NCI-H146 (cell line): ENCODE measurements at regions not wholly inside any gene's neighbourhood (a gene's known extent, or its start where the extent isn't known, plus 50 kb on each side); places are given as distances from the start of the nearest gene placed in this dataset.

ENCODE experiments used
- DNase-seq: peaks from one replicate; lab custom pipeline; 2025; lab: John Stamatoyannopoulos, UW

DNA sequence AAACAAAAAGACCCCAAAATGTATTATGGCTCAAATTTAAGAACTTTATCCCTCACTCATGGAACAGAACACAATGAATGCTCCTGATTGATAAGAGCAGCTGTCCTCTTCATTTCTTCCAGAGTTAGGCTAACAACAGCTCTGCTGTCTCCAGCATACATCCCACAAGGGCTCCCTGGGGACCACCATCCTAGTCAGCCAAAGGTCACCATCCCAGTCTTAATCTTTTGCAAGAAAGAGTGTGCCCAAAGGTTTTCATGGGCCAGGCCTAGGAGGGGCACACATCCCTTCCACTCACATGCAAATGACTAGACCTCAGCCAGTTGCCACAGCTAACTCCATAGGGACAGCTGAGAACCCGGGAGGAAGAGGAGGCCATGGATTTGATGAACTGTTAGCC is 555.3 kb downstream of the BUD13 start:
- DNase-seq = no peak

GRCh38 chr11:116217006-116217405 is 555.8 kb downstream of the BUD13 start:
- peak; percentile 33 for DNase-seq

DNA sequence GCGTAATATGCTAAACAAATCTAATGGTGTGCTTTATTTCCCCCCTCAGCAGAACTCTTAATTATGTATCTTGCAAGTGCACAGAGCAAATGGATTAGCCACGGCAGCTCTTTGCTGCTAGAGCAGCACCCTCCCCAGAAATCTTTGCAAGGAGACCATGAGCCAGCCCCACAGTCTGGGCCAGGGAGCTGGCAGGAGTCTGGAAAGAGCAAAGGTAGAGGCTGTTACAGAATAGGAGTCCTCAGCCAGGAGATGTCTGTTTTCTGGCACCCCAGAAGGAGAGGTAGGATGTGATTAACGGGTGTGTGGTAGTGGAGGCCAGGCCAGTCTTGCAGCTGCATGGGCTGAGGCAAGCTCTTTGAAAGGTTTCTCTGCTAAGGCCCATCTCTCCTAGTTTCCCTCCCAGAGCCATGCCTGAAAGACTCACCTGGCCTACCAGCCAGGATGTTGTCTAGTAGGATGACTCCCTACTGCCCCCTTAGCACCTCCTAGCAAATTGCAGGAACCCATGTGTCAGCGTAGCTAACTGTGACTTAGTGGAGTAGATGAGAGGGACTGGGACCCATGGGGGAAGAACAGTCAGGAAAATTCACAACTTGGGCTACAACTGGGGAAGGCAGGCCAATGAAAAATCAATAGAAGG is 557.2 kb downstream of the BUD13 start:
- DNase-seq = peak; percentile 47

DNA sequence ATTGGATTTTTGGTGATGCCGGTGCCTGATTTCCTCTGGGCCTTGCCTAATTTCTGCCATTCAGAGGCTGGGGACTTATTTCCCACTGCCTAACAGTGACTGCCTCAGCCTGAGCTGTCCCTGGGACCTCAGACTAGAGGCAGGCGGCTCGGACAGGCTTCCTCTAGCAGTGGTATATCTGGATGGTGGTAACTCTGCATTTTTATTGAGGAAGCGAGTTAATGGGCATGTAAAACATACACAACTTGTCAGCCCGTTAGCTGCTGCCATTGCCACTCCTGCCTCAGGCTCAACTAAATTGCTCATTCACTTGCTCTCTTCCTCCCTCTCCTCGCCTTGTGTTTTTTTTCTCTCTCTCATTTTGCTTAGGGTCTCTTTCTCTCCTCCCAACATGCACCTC is 561.6 kb downstream of the BUD13 start:
- no peak for DNase-seq

GRCh38 chr11:116210663-116211062 is 562.1 kb downstream of the BUD13 start:
- no peak for DNase-seq

GRCh38 chr11:116209255-116209654 is 563.5 kb downstream of the BUD13 start:
- no peak for DNase-seq

GRCh38 chr11:116207421-116208141 is 565.2 kb downstream of the BUD13 start:
- peak; percentile 44 for DNase-seq

DNA sequence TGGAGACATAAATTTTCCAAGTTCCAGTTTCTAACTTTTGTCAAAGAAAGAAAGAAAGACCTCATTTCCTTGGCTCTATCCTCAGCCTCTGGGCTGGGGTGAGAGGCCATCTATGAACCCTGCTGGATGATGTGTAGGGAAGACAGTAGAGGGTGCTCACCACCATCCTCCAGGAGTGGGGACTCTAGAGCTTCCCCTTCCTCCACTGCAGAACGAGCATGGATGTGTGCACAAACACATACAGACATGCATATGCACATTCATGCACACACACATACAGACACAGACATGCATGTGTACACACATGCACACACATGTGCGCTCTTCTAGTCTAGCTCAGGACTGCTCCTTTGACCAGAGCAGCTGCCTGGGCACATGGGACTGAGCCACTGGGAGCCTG is 565.8 kb downstream of the BUD13 start:
- DNase-seq = no peak

GRCh38 chr11:116202922-116203321 is 569.9 kb downstream of the BUD13 start:
- DNase-seq = no peak

DNA sequence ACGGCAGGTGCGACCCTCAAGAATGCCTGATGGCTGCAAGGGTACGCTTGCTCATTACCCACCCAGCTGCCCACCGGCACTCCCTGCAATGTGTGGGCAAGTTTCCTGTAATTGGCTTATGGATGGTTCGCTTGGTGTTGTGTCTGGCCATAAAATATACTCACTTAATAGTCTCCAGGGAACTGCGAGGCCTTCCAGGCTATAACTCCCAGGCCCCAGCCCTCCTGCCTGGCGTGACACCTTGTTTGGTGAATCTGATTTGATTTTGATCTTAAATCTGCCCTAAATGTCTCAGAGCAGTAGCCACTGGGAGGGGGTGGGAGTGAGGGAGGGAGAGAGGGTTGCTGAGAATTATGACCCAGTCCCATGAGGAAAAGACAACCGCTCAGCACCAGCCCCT is 572.2 kb downstream of the BUD13 start:
- DNase-seq = no peak

DNA sequence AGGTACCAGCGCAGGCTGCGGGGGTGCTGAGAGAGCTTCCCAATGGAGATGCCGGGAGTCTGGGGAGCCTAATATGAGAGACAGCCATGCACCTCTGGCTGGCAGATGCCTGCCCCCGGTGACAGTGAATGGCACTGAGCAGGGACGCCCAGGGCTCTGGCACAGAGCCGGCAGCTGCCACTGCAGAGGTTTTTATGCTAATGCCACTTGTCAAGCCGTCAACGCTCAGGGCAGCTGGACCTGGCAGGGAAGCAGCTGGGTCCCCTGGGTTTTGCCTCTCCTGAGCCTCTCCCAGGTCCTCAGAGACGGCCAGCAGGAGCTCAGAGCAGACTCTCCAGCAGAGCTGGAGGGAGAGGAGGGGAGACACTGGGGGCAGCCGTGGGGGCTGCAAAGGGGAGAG is 573.6 kb downstream of the BUD13 start:
- DNase-seq = peak; percentile 58

DNA sequence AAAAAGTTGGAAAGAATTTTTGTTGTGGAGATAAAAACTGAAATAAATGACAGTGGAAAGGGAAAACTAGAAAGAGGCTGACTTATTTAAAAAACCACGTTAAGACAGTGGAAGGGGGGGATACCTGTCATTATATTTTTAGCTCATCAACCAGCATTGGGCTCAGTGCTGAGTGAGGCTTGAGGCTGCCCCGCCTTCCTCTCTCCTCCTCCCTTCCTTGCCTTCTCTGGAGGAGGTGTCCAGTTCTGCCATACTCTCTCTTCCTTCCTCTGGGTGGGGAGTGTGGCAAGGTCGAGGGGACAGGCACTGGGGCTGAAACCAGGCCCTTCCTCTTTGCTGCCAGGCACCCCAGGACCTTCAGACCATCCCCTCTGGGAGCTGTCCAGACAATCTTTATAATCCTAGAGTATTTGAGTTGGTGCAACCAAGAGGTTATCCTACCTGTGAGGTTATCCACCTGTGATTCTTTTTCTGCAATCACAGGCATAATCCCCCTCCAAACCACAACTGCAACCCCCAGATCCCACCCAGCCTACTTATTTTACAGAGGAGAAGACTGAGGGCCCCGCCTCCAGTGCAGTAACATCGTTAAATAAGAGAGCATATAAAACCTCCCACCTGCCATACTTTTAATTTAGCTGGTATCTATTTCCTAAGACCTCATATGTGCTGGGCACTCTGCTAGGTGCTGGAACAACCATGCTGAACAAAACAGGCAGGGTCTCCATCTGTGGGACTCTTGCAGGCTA is 578.5 kb downstream of the BUD13 start:
- no peak for DNase-seq

DNA sequence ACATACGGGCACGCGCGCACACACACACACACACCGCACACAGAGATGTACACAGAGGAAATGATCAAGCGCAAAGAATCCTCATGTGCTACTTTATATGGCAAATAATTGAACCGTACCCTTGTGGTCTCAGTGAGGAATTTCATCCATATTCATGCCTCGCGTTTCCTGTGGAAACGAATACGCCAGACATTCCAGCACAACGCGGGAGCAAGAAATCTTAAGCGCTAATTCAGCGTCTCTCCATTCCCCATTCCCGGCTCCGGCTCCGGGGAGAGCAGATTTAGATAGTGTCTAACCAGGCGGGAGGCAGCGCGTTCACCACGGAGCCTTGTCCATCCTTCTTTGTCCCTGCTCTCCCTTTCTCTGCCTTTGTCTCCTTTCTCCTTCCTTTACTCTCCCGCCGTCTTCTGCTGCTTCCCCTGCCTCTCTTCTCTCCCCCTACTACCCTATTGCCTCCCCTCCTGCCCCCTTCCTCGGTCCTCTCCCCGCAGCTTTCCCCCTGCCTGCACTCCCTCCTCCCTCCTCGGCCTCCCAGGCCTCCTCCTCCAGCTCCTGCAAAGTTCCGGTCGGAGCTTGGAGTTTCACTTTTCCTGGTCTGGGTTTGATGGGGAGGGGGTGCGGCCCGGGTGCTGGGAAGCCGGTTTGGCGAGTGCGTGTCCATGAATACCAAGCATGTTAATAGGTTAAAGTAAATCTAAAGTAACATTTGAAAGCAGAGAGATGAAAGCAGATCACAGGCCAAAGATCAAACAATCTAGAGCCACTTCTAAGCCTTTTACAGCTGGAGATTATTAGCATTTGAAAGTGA is 579.3 kb downstream of the BUD13 start:
- peak; percentile 53 for DNase-seq

DNA sequence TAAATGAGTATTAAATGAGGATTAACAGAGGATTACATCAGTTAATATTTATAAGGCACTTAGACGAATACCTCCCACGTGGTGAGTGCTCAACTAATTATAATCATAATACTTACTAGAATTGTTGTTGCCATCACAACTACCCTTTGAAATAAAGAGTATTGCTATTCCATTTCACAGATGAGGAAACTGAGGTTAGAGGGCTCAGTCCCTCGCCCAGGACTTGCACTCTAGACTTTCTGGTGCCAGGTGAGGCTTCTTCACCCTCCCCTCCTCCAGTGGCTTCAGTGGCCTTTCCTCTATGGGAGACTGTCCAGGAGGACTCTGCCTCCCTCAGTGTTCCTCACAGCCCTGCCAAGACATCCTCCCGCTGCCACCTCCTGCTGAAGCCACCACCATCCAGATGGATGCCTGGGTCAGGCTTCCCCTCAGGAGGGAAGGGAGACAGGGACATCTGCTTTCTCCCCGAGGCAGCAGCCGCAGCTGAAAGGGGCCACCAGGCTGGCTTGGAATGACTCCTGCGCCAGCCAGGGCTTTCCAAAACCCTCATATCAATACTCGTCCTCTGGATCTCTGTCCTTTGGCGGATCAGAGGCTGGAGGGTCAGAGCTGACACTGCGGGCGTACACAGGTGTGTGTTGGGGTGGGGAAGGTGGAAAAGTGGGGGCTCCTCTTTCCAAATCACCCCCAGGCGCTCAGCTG is 580.1 kb downstream of the BUD13 start:
- DNase-seq = peak; percentile 56

- no peak for DNase-seq
Measured at GRCh38 chr11:116190861-116191260, 581.9 kb downstream of the BUD13 start.

GRCh38 chr11:116189408-116190170 is 583.2 kb downstream of the BUD13 start:
- no peak for DNase-seq

GRCh38 chr11:116188350-116188749 is 584.4 kb downstream of the BUD13 start:
- no peak for DNase-seq

GRCh38 chr11:116187026-116187425 is 585.8 kb downstream of the BUD13 start:
- no peak for DNase-seq

DNA sequence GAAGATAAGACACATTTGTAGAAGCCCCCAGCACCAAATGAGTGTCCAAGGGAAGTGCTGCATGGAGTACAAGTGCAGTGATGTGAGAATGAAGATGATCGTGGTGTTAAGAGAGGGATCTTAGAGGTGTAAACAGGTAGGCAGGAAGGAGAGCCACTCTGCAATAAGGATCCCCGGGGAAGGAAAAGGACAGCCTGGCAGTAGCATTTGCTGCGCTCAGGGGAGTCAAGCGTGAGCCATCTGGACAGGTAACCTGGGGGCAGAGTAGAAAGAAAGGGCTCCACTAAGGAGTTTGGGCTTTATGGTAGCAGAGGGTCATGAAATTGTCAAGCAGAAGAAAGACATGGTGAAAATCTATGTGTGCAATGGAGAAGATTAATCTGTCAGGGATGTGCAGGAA is 587.2 kb downstream of the BUD13 start:
- no peak for DNase-seq

DNA sequence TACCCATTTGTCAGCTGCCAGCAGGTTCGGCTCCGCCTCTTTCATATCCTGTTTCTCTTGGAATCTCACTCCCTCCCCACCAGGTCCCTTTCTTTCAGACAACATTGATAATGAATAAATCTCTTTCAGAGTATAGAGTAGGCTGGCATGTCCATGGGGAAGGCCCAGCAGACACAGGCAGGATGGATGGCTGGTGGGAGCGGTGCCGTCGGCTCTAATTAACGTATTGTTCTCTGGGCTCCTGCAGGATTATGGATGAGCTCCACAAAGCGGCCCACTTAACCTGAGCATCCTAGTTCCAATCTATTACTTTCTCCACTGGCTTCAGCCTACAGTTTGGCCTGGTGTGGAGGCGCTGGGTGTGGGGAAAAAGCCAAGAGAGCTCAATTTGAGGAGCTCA is 588.0 kb downstream of the BUD13 start:
- DNase-seq = no peak
